OCI-LY7 (cell line): ENCODE measurements at regions not wholly inside any gene's neighbourhood (a gene's known extent, or its start where the extent isn't known, plus 50 kb on each side); places are given as distances from the start of the nearest gene placed in this dataset.

Experiments
- BruUV-seq: library from RNA; stranded (reverse); fragments of 400-500 nt; replicated peaks from 2 replicates; lab custom pipeline; 2021; lab: Mats Ljungman, UMichigan
- CTCF ChIA-PET: fragments of 300-600 bp; sonication (Branson Sonifier 250); formaldehyde crosslinking; loops from one replicate; lab custom pipeline; 2022; ENCODE audit warnings: antibody characterized with exemption; ENCODE audit not compliant: unreplicated experiment; lab: Charles Lee
- POLR2A ChIA-PET: fragments of 300-600 bp; sonication (Branson Sonifier 250); formaldehyde crosslinking; loops from one replicate; lab custom pipeline; 2022; ENCODE audit warnings: antibody characterized with exemption; lab: Charles Lee
- DNase-seq: peaks from one replicate; pipeline ENCODE4 v3.0.0-alpha.2; 2015; ENCODE audit warnings: low spot score
- H2AFZ ChIP-seq: fragments of 200-600 bp; sonication (generic), shearing (Covaris generic); 2 replicates; pipeline ENCODE4 v1.6.1; 2014; ENCODE audit warnings: mild to moderate bottlenecking, antibody characterized with exemption, low read length, moderate library complexity
- H3K27ac ChIP-seq: fragments of 200-600 bp; sonication (generic); 2 replicates; pipeline ENCODE4 v1.5.1; 2014; ENCODE audit warnings: mixed run types, low read depth, mild to moderate bottlenecking, moderate library complexity, low read length, inconsistent platforms; ENCODE audit not compliant: poor library complexity, severe bottlenecking
- H3K36me3 ChIP-seq: fragments of 200-600 bp; sonication (generic); 2 replicates; pipeline ENCODE4 v1.6.1; 2014; ENCODE audit warnings: mild to moderate bottlenecking, antibody characterized with exemption, low read length, moderate library complexity, mixed read lengths; ENCODE audit not compliant: insufficient read depth
- H3K4me1 ChIP-seq: fragments of 200-600 bp; sonication (generic); 2 replicates; pipeline ENCODE4 v1.5.1; 2014; ENCODE audit warnings: mild to moderate bottlenecking, low read length; ENCODE audit not compliant: insufficient read depth, poor library complexity, severe bottlenecking
- H3K4me2 ChIP-seq: fragments of 200-600 bp; sonication (generic); 2 replicates; pipeline ENCODE4 v1.6.1; 2014; ENCODE audit warnings: mild to moderate bottlenecking, low read length
- H3K4me3 ChIP-seq: fragments of 200-600 bp; sonication (generic); 2 replicates; pipeline ENCODE4 v1.5.1; 2014; ENCODE audit warnings: mild to moderate bottlenecking, low read depth, low read length; ENCODE audit not compliant: poor library complexity, severe bottlenecking
- H3K79me2 ChIP-seq: fragments of 200-600 bp; sonication (generic); 2 replicates; pipeline ENCODE4 v1.6.1; 2016; ENCODE audit warnings: low read depth, mild to moderate bottlenecking, low read length, moderate library complexity, mixed read lengths; ENCODE audit not compliant: insufficient read depth
- H3K9me2 ChIP-seq: fragments of 200-600 bp; sonication (generic); 2 replicates; pipeline ENCODE4 v1.6.1; 2016; ENCODE audit warnings: mild to moderate bottlenecking, low read length, mixed read lengths; ENCODE audit not compliant: insufficient read depth
- H3K9me3 ChIP-seq: fragments of 200-600 bp; sonication (generic); 2 replicates; pipeline ENCODE4 v1.6.1; 2014; ENCODE audit warnings: mild to moderate bottlenecking, mixed run types, low read length, mixed read lengths
- H4K20me1 ChIP-seq: fragments of 200-600 bp; sonication (generic); 2 replicates; pipeline ENCODE4 v1.6.1; 2014; ENCODE audit warnings: mild to moderate bottlenecking, antibody characterized with exemption, low read length, moderate library complexity, mixed read lengths; ENCODE audit not compliant: insufficient read depth
- CTCF ChIP-seq: fragments of 200-600 bp; sonication (generic); conservative IDR thresholded peaks from 2 replicates; pipeline ENCODE4 v1.5.1; 2014; ENCODE audit warnings: mild to moderate bottlenecking, antibody characterized with exemption, low read length, moderate library complexity, mixed read lengths
- EZH2phosphoT487 ChIP-seq: fragments of 200-600 bp; sonication (generic); IDR thresholded peaks from 2 replicates; pipeline ENCODE4 v1.6.1; 2018; ENCODE audit warnings: low read depth, borderline replicate concordance, mild to moderate bottlenecking, mixed run types, antibody characterized with exemption, low read length, moderate library complexity, mixed read lengths
- intact Hi-C: fragments of 100-400 bp; cut with micrococcal nuclease; formaldehyde crosslinking; loops from one replicate; pipeline ENCODE4 v1.10.0; 2022; ENCODE audit not compliant: unreplicated experiment

DNA sequence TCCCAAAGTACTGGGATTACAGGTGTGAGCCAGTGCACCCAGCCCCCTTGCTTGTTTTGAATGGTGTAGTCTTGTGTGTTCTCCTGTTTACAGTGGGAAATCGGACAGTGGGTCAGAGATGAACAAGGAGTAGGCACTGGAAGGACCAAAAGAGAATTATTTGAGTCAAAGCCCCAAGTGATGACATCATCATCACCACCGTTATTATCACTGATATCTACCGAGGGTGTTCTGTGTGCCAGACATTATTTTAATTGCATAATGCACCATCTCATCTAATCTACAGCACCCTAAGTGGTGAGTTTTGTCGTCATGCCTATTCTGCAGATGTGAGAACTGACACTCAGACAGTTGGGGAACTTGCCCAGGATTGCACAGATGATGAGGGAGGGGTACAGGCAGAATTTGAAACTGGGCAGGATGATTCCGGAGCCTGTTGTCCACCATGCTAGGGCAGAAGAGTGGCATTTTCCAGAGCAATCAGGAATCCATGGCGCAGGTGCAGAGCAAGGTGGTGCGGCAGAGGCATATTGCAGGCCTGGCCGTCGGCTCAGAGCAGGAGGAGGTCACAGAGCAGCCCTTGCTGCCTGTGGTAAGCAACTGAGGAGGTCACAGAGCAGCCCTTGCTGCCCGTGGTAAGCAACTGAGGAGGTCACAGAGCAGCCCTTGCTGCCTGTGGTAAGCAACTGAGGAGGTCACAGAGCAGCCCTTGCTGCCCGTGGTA lies 137.0 kb upstream of the HDAC4 start:
- intact Hi-C loops, result no loop called here
- DNase-seq, result no peak

GRCh38 chr2:239536186-239536585 lies 135.4 kb upstream of the HDAC4 start:
- POLR2A ChIA-PET, result no interaction called here
- TF ChIP-seq CTCF (no peak), EZH2phosphoT487 (no peak)
- Histone ChIP-seq H3K4me3 (no peak overlapping the region), H3K4me1 (no peaks in the 10 kb centered on the region), H3K9me2 (no peaks in the 10 kb centered on the region), H3K9me3 (no peaks in the 10 kb centered on the region), H4K20me1 (no peaks in the 10 kb centered on the region), H3K36me3 (no peaks in the 10 kb centered on the region), H3K4me2 (no peak overlapping the region), H3K27ac (no peak overlapping the region), H3K79me2 (no peaks in the 10 kb centered on the region), H2AFZ (no peak overlapping the region)
- CTCF ChIA-PET, result no interaction called here
- DNase-seq, result no peak
- no TSS peak for BruUV-seq
- intact Hi-C loops, result no loop called here

More for the DNA sequence above, 137.0 kb upstream of the HDAC4 start:
- no peak overlapping the region for H2AFZ ChIP-seq
- H3K27ac ChIP-seq, result no peak overlapping the region
- no peaks in the 10 kb centered on the region for H3K9me3 ChIP-seq
- ChIA-PET POLR2A (no interaction called here), CTCF (no interaction called here)
- H4K20me1 ChIP-seq, result no peaks in the 10 kb centered on the region
- BruUV-seq, result no TSS peak
- no peaks in the 10 kb centered on the region for H3K4me1 ChIP-seq
- H3K9me2 ChIP-seq, result no peaks in the 10 kb centered on the region
- no peak for TF ChIP-seq EZH2phosphoT487
- no peaks in the 10 kb centered on the region for H3K36me3 ChIP-seq
- H3K4me2 ChIP-seq, result no peak overlapping the region
- H3K79me2 ChIP-seq, result no peaks in the 10 kb centered on the region
- no peak overlapping the region for H3K4me3 ChIP-seq

- intact Hi-C loops, result no loop called here
- Histone ChIP-seq H3K4me1 (no peaks in the 10 kb centered on the region), H3K27ac (no peak overlapping the region), H4K20me1 (no peaks in the 10 kb centered on the region), H3K79me2 (no peaks in the 10 kb centered on the region), H3K4me3 (no peak overlapping the region), H2AFZ (no peak overlapping the region), H3K4me2 (no peak overlapping the region), H3K9me2 (no peaks in the 10 kb centered on the region), H3K36me3 (no peaks in the 10 kb centered on the region), H3K9me3 (no peaks in the 10 kb centered on the region)
- CTCF ChIA-PET, result no interaction called here
- POLR2A ChIA-PET, result no interaction called here
- no TSS peak for BruUV-seq
- TF ChIP-seq EZH2phosphoT487, result no peak
- no peak for TF ChIP-seq CTCF
- no peak for DNase-seq
Measured at GRCh38 chr2:239535413-239536144, 134.8 kb upstream of the HDAC4 start.
